LNCAP (cell line): ENCODE measurements at regions not wholly inside any gene's neighbourhood (a gene's known extent, or its start where the extent isn't known, plus 50 kb on each side); places are given as distances from the start of the nearest gene placed in this dataset.

ENCODE experiments used
- CTCF ChIP-seq: fragments of 450-650 bp; IDR thresholded peaks from 2 replicates; pipeline ENCODE4 v1.5.1; 2017; ENCODE audit warnings: mild to moderate bottlenecking

GRCh38 chr6:4349931-4350330 lies 214.6 kb upstream of the ECI2 start:
- no peak for TF ChIP-seq CTCF

DNA sequence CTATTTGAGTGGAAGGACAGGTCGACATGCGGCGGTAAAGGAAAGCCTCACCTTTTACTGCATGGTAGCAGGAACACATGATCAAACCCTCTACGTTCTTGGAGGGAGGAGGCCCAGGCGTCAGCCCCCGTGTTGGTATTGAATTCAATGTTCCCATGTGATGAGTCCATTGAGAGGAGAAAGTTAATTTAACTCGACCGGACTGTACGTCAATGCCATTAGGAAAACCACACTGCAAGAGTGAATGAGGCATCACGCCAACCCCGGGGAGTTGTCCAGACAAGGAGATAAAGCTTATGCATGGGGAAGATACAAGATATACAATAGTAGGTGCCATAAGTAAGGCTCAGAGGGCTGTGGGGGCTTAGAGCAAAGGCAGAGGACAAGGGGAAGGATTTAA lies 213.9 kb upstream of the ECI2 start:
- no peak for TF ChIP-seq CTCF

GRCh38 chr6:4348462-4349112 lies 213.2 kb upstream of the ECI2 start:
- no peak for TF ChIP-seq CTCF

DNA sequence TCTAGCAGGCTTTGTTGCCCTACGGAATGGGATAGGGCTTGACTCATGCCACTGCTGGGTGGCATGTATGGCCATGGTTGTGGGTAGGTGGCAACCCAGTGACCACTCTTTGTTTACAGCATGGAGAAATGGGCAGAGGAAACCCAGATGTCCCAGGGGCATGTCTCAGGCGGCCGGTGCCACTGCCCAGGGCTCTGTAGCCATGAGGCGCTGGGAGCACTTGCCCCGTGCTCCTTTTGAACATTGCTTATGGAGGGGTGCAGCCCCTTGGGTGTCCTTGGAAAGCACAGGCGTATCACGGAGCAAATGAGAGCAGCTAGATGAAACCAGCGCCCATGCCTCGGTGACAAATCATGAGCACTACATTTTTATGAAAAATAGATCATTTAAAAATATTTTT lies 212.5 kb upstream of the ECI2 start:
- TF ChIP-seq CTCF = no peak

DNA sequence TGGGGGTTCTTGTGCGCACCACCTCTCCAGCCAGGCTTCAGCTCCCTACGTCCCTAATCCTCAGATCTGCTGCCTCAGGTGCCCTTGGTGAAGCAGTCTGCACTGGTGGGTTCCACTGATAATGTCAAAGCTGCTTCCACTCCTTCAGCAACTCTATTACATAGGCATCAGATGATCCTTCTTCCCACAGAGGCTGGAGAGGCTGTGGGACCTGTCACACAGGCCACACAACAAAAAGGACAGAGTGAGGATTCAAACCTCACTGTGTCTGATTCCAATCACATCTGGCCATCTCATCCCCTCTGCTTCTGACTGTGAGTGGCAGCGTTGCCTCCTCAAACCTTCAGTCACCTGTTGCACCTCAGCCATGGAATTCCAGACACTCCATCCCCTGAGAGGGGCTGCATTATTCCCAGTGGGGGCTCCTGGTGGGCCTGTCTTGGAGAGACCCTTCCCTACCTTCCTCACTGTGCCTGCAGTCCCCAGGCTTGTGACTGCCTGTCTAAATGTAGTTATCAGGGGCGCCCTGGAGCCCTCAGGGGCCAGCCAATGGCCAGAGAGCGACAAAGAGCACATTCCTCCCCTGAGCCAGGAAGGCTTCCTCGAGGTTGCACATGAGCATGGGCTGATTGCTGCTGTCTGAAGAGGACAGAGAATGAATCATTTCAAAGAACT lies 211.4 kb upstream of the ECI2 start:
- TF ChIP-seq CTCF = no peak

DNA sequence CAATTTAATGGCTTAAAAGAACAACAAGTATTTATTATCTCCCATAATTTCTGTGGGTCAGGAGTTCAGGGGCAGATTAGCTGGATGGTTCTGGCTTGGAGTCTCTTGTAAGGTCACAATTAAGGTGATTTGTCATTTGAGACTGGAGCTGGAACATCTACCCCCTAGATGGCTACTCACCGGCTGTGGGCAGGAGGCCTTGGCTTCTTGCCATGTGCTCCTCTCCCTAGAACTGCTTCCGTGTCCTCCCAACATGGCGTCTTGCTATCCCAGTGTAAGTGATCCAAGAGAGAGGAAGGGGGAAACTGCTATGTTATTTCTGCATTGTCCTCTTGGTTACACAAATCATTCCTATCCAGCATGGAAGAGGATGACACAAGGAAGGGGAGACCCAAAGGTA lies 210.2 kb upstream of the ECI2 start:
- no peak for TF ChIP-seq CTCF

DNA sequence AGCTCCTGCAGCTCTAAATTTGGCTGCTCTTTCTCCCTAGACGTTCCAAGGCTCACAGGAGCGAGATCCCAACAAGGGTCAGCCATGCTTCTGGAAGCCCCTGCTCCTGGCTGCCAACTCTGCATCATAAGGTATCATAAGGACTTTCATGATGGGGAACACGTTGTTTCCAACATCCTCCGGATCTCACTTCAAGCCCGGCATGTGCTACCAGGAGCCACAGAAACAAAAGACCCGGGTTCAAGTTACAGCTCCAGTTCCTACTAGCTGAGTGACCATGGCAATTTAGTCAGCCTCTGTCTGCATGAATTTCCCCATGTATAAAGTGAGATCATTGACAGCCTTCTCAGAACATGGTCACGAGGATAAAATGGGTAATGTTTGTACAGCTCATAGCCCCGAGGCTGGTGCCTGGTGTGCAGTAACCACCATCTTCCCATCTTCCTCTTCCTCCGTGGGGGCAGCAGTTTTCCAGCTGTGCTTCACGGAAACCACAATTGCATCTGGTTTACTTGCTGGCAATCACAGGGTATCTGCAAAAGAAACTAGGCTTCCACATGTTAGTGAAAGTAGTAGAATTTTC lies 209.0 kb upstream of the ECI2 start:
- TF ChIP-seq CTCF = no peak
